Caco-2 (cell line): ENCODE measurements at regions not wholly inside any gene's neighbourhood (a gene's known extent, or its start where the extent isn't known, plus 50 kb on each side); places are given as distances from the start of the nearest gene placed in this dataset.
A peak's percentile ranks its signal among the peaks of the same experiment; 100 is the strongest.

Experiments used
- BruUV-seq: library from RNA; stranded (reverse); fragments of 400-500 nt; replicated peaks from 2 replicates; lab custom pipeline; 2021; lab: Mats Ljungman, UMichigan
- CTCF ChIA-PET: fragments of 300-600 bp; sonication (Branson Sonifier 250); formaldehyde crosslinking; loops from one replicate; lab custom pipeline; 2022; ENCODE audit warnings: antibody characterized with exemption; lab: Charles Lee
- POLR2A ChIA-PET: fragments of 300-600 bp; sonication (Branson Sonifier 250); formaldehyde crosslinking; loops from one replicate; lab custom pipeline; 2022; ENCODE audit warnings: antibody characterized with exemption; lab: Charles Lee
- DNase-seq, 2 experiments: peaks; one replicate each; pipeline versions ENCODE4 v3.0.0 to v3.0.0-alpha.2; 2020 to 2022
- H3K27me3 ChIP-seq: replicated peaks from 2 replicates; pipeline ENCODE4 v1.6.0; 2011; ENCODE audit warnings: low read length; ENCODE audit not compliant: control insufficient read depth, insufficient read depth
- H3K36me3 ChIP-seq: 2 replicates; pipeline ENCODE4 v1.5.1; 2011; ENCODE audit warnings: low read length; ENCODE audit not compliant: control insufficient read depth, insufficient read depth
- H3K4me1 ChIP-seq: fragments of 250-450 bp; sonication (Bioruptor Pico); 2 replicates; pipeline ENCODE4 v1.5.1; 2020; ENCODE audit warnings: mild to moderate bottlenecking
- H3K4me3 ChIP-seq: 2 replicates; pipeline ENCODE4 v1.5.1; 2011; ENCODE audit warnings: low read depth, mild to moderate bottlenecking, control low read depth, low read length
- H3K9me3 ChIP-seq: fragments of 250-450 bp; sonication (Bioruptor Pico); 2 replicates; pipeline ENCODE4 v1.5.1; 2020; ENCODE audit warnings: mild to moderate bottlenecking, moderate library complexity
- H3K27ac Mint-ChIP-seq: one replicate; pipeline ENCODE4 v1.8.0; 2022; ENCODE audit warnings: mixed read lengths; ENCODE audit not compliant: unreplicated experiment
- H3K27me3 Mint-ChIP-seq: one replicate; pipeline ENCODE4 v1.8.0; 2022; ENCODE audit warnings: mixed read lengths; ENCODE audit not compliant: insufficient read depth, unreplicated experiment
- H3K36me3 Mint-ChIP-seq: one replicate; pipeline ENCODE4 v1.8.0; 2022; ENCODE audit warnings: mild to moderate bottlenecking, mixed read lengths; ENCODE audit not compliant: insufficient read depth, unreplicated experiment
- H3K4me1 Mint-ChIP-seq: one replicate; pipeline ENCODE4 v1.8.0; 2022; ENCODE audit warnings: low read depth, mixed read lengths; ENCODE audit not compliant: unreplicated experiment
- H3K4me3 Mint-ChIP-seq: one replicate; pipeline ENCODE4 v1.8.0; 2022; ENCODE audit warnings: mild to moderate bottlenecking, moderate library complexity, mixed read lengths; ENCODE audit not compliant: unreplicated experiment
- H3K9me3 Mint-ChIP-seq: one replicate; pipeline ENCODE4 v1.8.0; 2022; ENCODE audit warnings: mixed read lengths; ENCODE audit not compliant: unreplicated experiment
- CTCF ChIP-seq, 2 experiments: fragments of 200-600 bp in 1 of 2; IDR thresholded peaks; 1 replicate in 1 of 2; 2 replicates in 1 of 2; pipeline versions ENCODE4 v1.5.1 to v1.8.0; 2011 to 2022; ENCODE audit warnings: antibody characterized with exemption in 1 of 2, control low read depth in 1 of 2, inconsistent platforms in 1 of 2, low read depth in 1 of 2, low read length in 1 of 2, mild to moderate bottlenecking in 1 of 2, moderate library complexity in 1 of 2; ENCODE audit not compliant: insufficient read depth in 1 of 2, severe bottlenecking in 1 of 2, unreplicated experiment in 1 of 2
- intact Hi-C: fragments of 100-400 bp; cut with micrococcal nuclease; formaldehyde crosslinking; loops from one replicate; pipeline ENCODE4 v1.10.0; 2022; ENCODE audit not compliant: unreplicated experiment

GRCh38 chr20:11274141-11274594 is 600.4 kb upstream of the JAG1 start:
- peak; percentile 73 to 77 for TF ChIP-seq CTCF (IDR thresholded peaks at IDR 0.05; ENCODE audit: insufficient read depth in 1 of 2, low read depth in 1 of 2, low read length in 1 of 2, severe bottlenecking in 1 of 2, unreplicated experiment in 1 of 2)
- intact Hi-C loops, result loop anchor here (1.0 to 10.0 kb wide), 7 partner anchors 69 to 807 kb away; no protein-coding TSS in a partner anchor
- no peaks in the 10 kb centered on the region for H3K36me3 Mint-ChIP-seq
- peaks cover 21% of the 10 kb centered on the region for H3K4me1 ChIP-seq
- no peak overlapping the region for H3K4me3 Mint-ChIP-seq
- H3K4me1 Mint-ChIP-seq, result peaks cover 18% of the 10 kb centered on the region
- peak; percentile 61 to 63 for DNase-seq
- H3K27ac Mint-ChIP-seq, result no peak overlapping the region
- no peak overlapping the region for H3K4me3 ChIP-seq
- no peaks in the 10 kb centered on the region for H3K36me3 ChIP-seq
- H3K27me3 Mint-ChIP-seq, result no peaks in the 10 kb centered on the region
- ChIA-PET CTCF (interaction anchor here (0.6 kb wide), 1 partner anchor 66 kb away, joined by 3 read pairs; no protein-coding TSS in a partner anchor), POLR2A (no interaction called here)
- no peaks in the 10 kb centered on the region for H3K27me3 ChIP-seq
- H3K9me3 ChIP-seq, result no peaks in the 10 kb centered on the region
- peaks cover 10% of the 10 kb centered on the region for H3K9me3 Mint-ChIP-seq
- BruUV-seq, result no TSS peak

DNA sequence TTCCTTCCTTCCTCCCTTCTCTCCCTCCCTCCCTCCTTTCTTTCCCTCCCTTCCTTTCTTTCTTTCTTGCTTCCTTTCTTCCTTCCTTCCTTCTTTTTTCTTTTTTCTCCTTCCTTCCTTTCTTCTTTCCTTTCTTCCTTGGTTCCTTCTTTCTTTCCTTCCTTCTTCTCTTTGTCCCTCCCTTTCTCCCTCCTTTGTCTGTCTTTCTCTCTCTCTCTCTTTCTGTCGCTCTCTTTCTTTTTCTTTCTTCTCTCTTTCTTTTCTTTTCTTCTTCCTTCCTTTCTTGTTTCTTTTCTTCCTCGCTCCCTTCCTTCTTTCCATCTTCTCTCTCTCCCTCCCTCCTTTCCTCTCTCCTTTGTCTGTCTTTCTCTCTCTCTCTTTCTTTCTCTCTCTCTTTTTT is 601.9 kb upstream of the JAG1 start:
- Histone ChIP-seq H3K9me3 (no peaks in the 10 kb centered on the region), H3K36me3 (no peaks in the 10 kb centered on the region), H3K4me1 (peaks cover 21% of the 10 kb centered on the region), H3K27me3 (no peaks in the 10 kb centered on the region), H3K4me3 (no peak overlapping the region)
- Mint-ChIP-seq H3K36me3 (no peaks in the 10 kb centered on the region), H3K27me3 (no peaks in the 10 kb centered on the region), H3K4me3 (no peak overlapping the region), H3K9me3 (peaks cover 10% of the 10 kb centered on the region), H3K4me1 (peaks cover 6% of the 10 kb centered on the region), H3K27ac (no peak overlapping the region)
- ChIA-PET POLR2A (no interaction called here), CTCF (no interaction called here)
- BruUV-seq, result no TSS peak
- DNase-seq, result no peak
- no peak for TF ChIP-seq CTCF (IDR thresholded peaks at IDR 0.05; ENCODE audit: insufficient read depth in 1 of 2, low read depth in 1 of 2, low read length in 1 of 2, severe bottlenecking in 1 of 2, unreplicated experiment in 1 of 2)
- intact Hi-C loops, result loop anchor here (2.0 to 10.0 kb wide), 2 partner anchors 71 to 141 kb away; no protein-coding TSS in a partner anchor

DNA sequence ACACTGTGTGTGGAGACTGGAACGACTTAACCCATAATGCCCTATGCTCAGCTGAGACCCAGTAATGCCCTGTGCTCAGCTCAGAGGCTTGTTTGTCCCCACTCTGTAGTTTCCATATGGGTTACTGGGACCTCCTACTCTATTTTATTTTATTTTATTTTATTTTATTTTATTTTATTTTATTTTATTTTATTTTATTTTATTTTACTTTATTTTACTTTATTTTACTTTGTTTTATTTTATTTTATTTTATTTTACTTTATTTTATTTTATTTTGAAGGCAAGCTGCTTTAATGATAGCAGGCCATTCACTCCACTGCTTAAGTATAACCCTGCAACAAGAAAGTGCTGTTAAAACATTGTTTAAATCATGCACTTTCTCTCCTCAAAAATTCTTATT is 603.4 kb upstream of the JAG1 start:
- Mint-ChIP-seq H3K36me3 (no peaks in the 10 kb centered on the region), H3K4me3 (no peak overlapping the region), H3K4me1 (no peaks in the 10 kb centered on the region), H3K27me3 (no peaks in the 10 kb centered on the region), H3K27ac (no peak overlapping the region), H3K9me3 (peaks cover 10% of the 10 kb centered on the region)
- POLR2A ChIA-PET, result no interaction called here
- Histone ChIP-seq H3K9me3 (no peaks in the 10 kb centered on the region), H3K4me1 (peaks cover 14% of the 10 kb centered on the region), H3K4me3 (no peak overlapping the region), H3K36me3 (no peaks in the 10 kb centered on the region), H3K27me3 (no peaks in the 10 kb centered on the region)
- intact Hi-C loops, result loop anchor here (10.0 kb wide), 1 partner anchor 142 kb away; no protein-coding TSS in a partner anchor
- no TSS peak for BruUV-seq
- DNase-seq, result no peak
- no peak for TF ChIP-seq CTCF (IDR thresholded peaks at IDR 0.05; ENCODE audit: insufficient read depth in 1 of 2, low read depth in 1 of 2, low read length in 1 of 2, severe bottlenecking in 1 of 2, unreplicated experiment in 1 of 2)
- CTCF ChIA-PET, result no interaction called here
